H1 (cell line): ENCODE measurements at regions not wholly inside any gene's neighbourhood (a gene's known extent, or its start where the extent isn't known, plus 50 kb on each side); places are given as distances from the start of the nearest gene placed in this dataset.

Experiments
- CTCF ChIA-PET: fragments of 300-600 bp; sonication (Branson Sonifier 250); formaldehyde crosslinking; loops from one replicate; lab custom pipeline; 2021; ENCODE audit not compliant: partially characterized antibody; lab: Charles Lee
- POLR2A ChIA-PET: fragments of 300-600 bp; sonication (Branson Sonifier 250); formaldehyde crosslinking; loops from one replicate; lab custom pipeline; 2021; ENCODE audit warnings: inconsistent platforms; ENCODE audit not compliant: partially characterized antibody; lab: Charles Lee
- DNase-seq, 2 experiments: peaks; one replicate each; pipeline versions ENCODE4 v3.0.0 to v3.0.0-alpha.2; 2010 to 2022; ENCODE audit warnings: low spot score in 2 of 2, low read depth in 1 of 2, mixed read lengths in 1 of 2
- FAIRE-seq: peaks from 2 replicates; lab custom pipeline; 2011; peaks lifted over from hg19 to GRCh38; lab: Jason Lieb, UNC
- H2AFZ ChIP-seq: 2 replicates; pipeline ENCODE4 v1.8.1; 2012; ENCODE audit warnings: low read length, inconsistent platforms
- H2AK5ac ChIP-seq: 2 replicates; pipeline ENCODE4 v1.6.1; 2013; ENCODE audit warnings: low read depth, low read length
- H2BK120ac ChIP-seq: replicated peaks from 2 replicates; pipeline ENCODE3; 2013; ENCODE audit warnings: low read depth, low read length, inconsistent platforms
- H2BK12ac ChIP-seq: 2 replicates; pipeline ENCODE4 v1.6.1; 2013; ENCODE audit warnings: low read depth, low read length
- H2BK15ac ChIP-seq: 2 replicates; pipeline ENCODE4 v1.6.1; 2013; ENCODE audit warnings: low read length
- H2BK20ac ChIP-seq: 2 replicates; pipeline ENCODE4 v1.6.1; 2013; ENCODE audit warnings: low read length
- H2BK5ac ChIP-seq: 2 replicates; pipeline ENCODE4 v1.6.1; 2013; ENCODE audit warnings: low read depth, low read length
- H3K14ac ChIP-seq: 2 replicates; pipeline ENCODE4 v1.6.1; 2013; ENCODE audit warnings: inconsistent platforms; ENCODE audit not compliant: insufficient read length
- H3K18ac ChIP-seq: 2 replicates; pipeline ENCODE4 v1.6.1; 2013; ENCODE audit warnings: low read length; ENCODE audit errors: extremely low read depth
- H3K23ac ChIP-seq: 2 replicates; pipeline ENCODE4 v1.6.1; 2013; ENCODE audit warnings: inconsistent platforms; ENCODE audit not compliant: insufficient read length
- H3K23me2 ChIP-seq: 2 replicates; pipeline ENCODE4 v1.6.1; 2013; ENCODE audit warnings: low read depth, low read length
- H3K27ac ChIP-seq: 2 replicates; pipeline ENCODE4 v1.6.1; 2011; ENCODE audit warnings: low read depth, low read length, inconsistent platforms
- H3K27me3 ChIP-seq, 4 experiments: replicated peaks in 1 of 4; 1 replicate in 1 of 4; 2 replicates in 3 of 4; pipeline versions ENCODE4 v1.6.1 to v1.8.1; 2011 to 2013; ENCODE audit warnings: low read length in 3 of 4, mild to moderate bottlenecking in 3 of 4, inconsistent platforms in 2 of 4, mixed read lengths in 2 of 4, moderate library complexity in 1 of 4; ENCODE audit not compliant: control insufficient read depth in 3 of 4, insufficient read depth in 3 of 4; ENCODE audit errors: extremely low read depth in 1 of 4
- H3K36me3 ChIP-seq, 4 experiments: 2 replicates each; pipeline versions ENCODE4 v1.6.1 to v1.8.1; 2011 to 2013; ENCODE audit warnings: mild to moderate bottlenecking in 4 of 4, low read length in 3 of 4, moderate library complexity in 2 of 4, control low read depth in 1 of 4, inconsistent platforms in 1 of 4; ENCODE audit not compliant: insufficient read depth in 4 of 4, control insufficient read depth in 2 of 4
- H3K4ac ChIP-seq: replicated peaks from 2 replicates; pipeline ENCODE3; 2013; ENCODE audit warnings: low read length, low read depth, mixed read lengths, inconsistent platforms; ENCODE audit not compliant: insufficient read length
- H3K4me1 ChIP-seq, 4 experiments: replicated peaks in 1 of 4; 1 replicate in 1 of 4; 2 replicates in 3 of 4; pipeline versions ENCODE4 v1.6.1 to v1.8.1; 2011 to 2013; ENCODE audit warnings: low read length in 3 of 4, inconsistent platforms in 2 of 4, mixed read lengths in 1 of 4; ENCODE audit not compliant: insufficient read depth in 4 of 4, control insufficient read depth in 3 of 4
- H3K4me2 ChIP-seq, 2 experiments: 2 replicates each; pipeline versions ENCODE4 v1.6.1 to v1.8.1; 2011 to 2013; ENCODE audit warnings: low read depth in 2 of 2, low read length in 2 of 2, control low read depth in 1 of 2, inconsistent platforms in 1 of 2, mild to moderate bottlenecking in 1 of 2; ENCODE audit not compliant: insufficient read depth in 1 of 2
- H3K4me3 ChIP-seq, 4 experiments: fragments of 200-600, 300-600 bp in 1 of 4; sonication (generic), shearing (Covaris generic), sonication (Bioruptor Twin) in 1 of 4; 2 replicates each; pipeline versions ENCODE4 v1.5.1 to v1.8.1; 2011 to 2016; ENCODE audit warnings: low read length in 4 of 4, low read depth in 3 of 4, control low read depth in 2 of 4, inconsistent platforms in 2 of 4, mild to moderate bottlenecking in 2 of 4, mixed read lengths in 1 of 4, moderate library complexity in 1 of 4; ENCODE audit not compliant: insufficient read depth in 2 of 4; ENCODE audit errors: extremely low read depth in 1 of 4
- H3K56ac ChIP-seq: replicated peaks from 2 replicates; pipeline ENCODE3; 2013; ENCODE audit warnings: low read depth, mild to moderate bottlenecking, mixed read lengths, low read length, inconsistent platforms; ENCODE audit not compliant: insufficient read length
- H3K79me1 ChIP-seq: 2 replicates; pipeline ENCODE4 v1.6.1; 2013; ENCODE audit warnings: low read depth, low read length, control low read depth
- H3K79me2 ChIP-seq, 2 experiments: 2 replicates each; pipeline versions ENCODE4 v1.6.1 to v1.8.1; 2012 to 2013; ENCODE audit warnings: low read length in 2 of 2, mild to moderate bottlenecking in 2 of 2, inconsistent platforms in 1 of 2; ENCODE audit not compliant: insufficient read depth in 2 of 2, control insufficient read depth in 1 of 2
- H3K9ac ChIP-seq, 4 experiments: replicated peaks in 1 of 4; 1 replicate in 1 of 4; 2 replicates in 3 of 4; pipeline versions ENCODE4 v1.6.1 to v1.8.1; 2011 to 2013; ENCODE audit warnings: low read depth in 3 of 4, low read length in 3 of 4, control low read depth in 2 of 4, mild to moderate bottlenecking in 2 of 4, moderate library complexity in 2 of 4, inconsistent platforms in 1 of 4; ENCODE audit errors: extremely low read depth in 1 of 4
- H3K9me3 ChIP-seq, 2 experiments: 2 replicates each; pipeline versions ENCODE4 v1.6.1 to v1.8.1; 2012 to 2013; ENCODE audit warnings: mild to moderate bottlenecking in 2 of 2, moderate library complexity in 2 of 2, control low read depth in 1 of 2, inconsistent platforms in 1 of 2, low read depth in 1 of 2, low read length in 1 of 2, mixed read lengths in 1 of 2; ENCODE audit not compliant: insufficient read depth in 2 of 2
- H4K20me1 ChIP-seq, 2 experiments: replicated peaks in 1 of 2; 2 replicates each; pipeline versions ENCODE3 to v1.8.1; 2011 to 2013; ENCODE audit warnings: inconsistent platforms in 2 of 2, low read length in 2 of 2, mild to moderate bottlenecking in 1 of 2; ENCODE audit not compliant: insufficient read depth in 2 of 2, control insufficient read depth in 1 of 2
- H4K5ac ChIP-seq: 2 replicates; pipeline ENCODE4 v1.6.1; 2013; ENCODE audit warnings: low read length, low read depth, mixed read lengths, inconsistent platforms; ENCODE audit not compliant: insufficient read length
- H4K8ac ChIP-seq: 2 replicates; pipeline ENCODE4 v1.8.0; 2013; ENCODE audit warnings: mild to moderate bottlenecking, moderate library complexity, low read length, inconsistent platforms; ENCODE audit not compliant: insufficient read depth; ENCODE audit errors: extremely low read depth
- H4K91ac ChIP-seq: replicated peaks from 2 replicates; pipeline ENCODE3; 2013; ENCODE audit warnings: low read length, mixed read lengths, inconsistent platforms; ENCODE audit not compliant: insufficient read length
- MAFK ChIP-seq: IDR thresholded peaks from 2 replicates; pipeline ENCODE4 v1.6.1; 2012; ENCODE audit warnings: low read depth, mild to moderate bottlenecking, improper control_type of control experiment, low read length
- WGBS, 2 experiments: shearing (Covaris generic) in 1 of 2; methylation state at CpG; one replicate each; pipeline versions ENCODE4 v1.1.6 to v1.1.7; 2013 to 2015; ENCODE audit warnings: low lambda C conversion rate in 2 of 2, mixed read lengths in 2 of 2, inconsistent platforms in 1 of 2, low coverage in 1 of 2, missing lambda C conversion rate in 1 of 2; ENCODE audit not compliant: insufficient replicate concordance in 2 of 2, insufficient coverage in 1 of 2, insufficient read length in 1 of 2; ENCODE audit errors: extremely low coverage in 1 of 2, missing lambda C conversion rate in 1 of 2; 5-methylcytosine and 5-hydroxymethylcytosine counted together

GRCh38 chr15:25943831-25944230, 80.7 kb upstream of the ATP10A start:
- Histone ChIP-seq H4K91ac (no peak overlapping the region), H3K4me2 (no peak overlapping the region)
- POLR2A ChIA-PET = no interaction called here

More at GRCh38 chr15:25943831-25944230, 80.7 kb upstream of the ATP10A start:
- Histone ChIP-seq H2BK120ac (no peak overlapping the region), H2BK12ac (no peak overlapping the region), H3K23ac (no peak overlapping the region), H3K9ac (no peak overlapping the region), H4K8ac (no peak overlapping the region), H3K4ac (no peak overlapping the region), H3K4me1 (peaks cover 0 to 14% (median 3%) of the 10 kb centered on the region in 4 experiments; a peak in 3 of 7 replicates), H3K9me3 (peaks cover 0 to 3% of the 10 kb centered on the region in 2 experiments; a peak in 1 of 4 replicates), H3K79me1 (no peaks in the 10 kb centered on the region), H2BK20ac (no peak overlapping the region), H4K20me1 (no peaks in the 10 kb centered on the region), H3K27ac (no peak overlapping the region), H4K5ac (no peak overlapping the region), H3K36me3 (no peaks in the 10 kb centered on the region), H3K79me2 (no peaks in the 10 kb centered on the region), H3K4me3 (no peak overlapping the region), H2BK15ac (no peak overlapping the region), H2AK5ac (no peak overlapping the region), H3K14ac (no peak overlapping the region), H3K23me2 (no peaks in the 10 kb centered on the region), H2AFZ (no peak overlapping the region), H2BK5ac (no peak overlapping the region), H3K56ac (no peak overlapping the region), H3K27me3 (no peaks in the 10 kb centered on the region), H3K18ac (no peak overlapping the region)
- DNase-seq (no peak), FAIRE-seq (no peak)
- no peak for TF ChIP-seq MAFK
- 78% methylated on average over 9 of the region's 9 CpGs; no CpG with 5 or more reads in 1 of the 2 experiments for WGBS, 2 experiments
- CTCF ChIA-PET = interaction anchor here (1.4 to 1.5 kb wide), 3 partner anchors 10 to 160 kb away, joined by 3 to 6 read pairs (median 5); no protein-coding TSS in a partner anchor
